ENCODE measurements at regions not wholly inside any gene's neighbourhood (a gene's known extent, or its start where the extent isn't known, plus 50 kb on each side); places are given as distances from the start of the nearest gene placed in this dataset.
"Not testable (repeated sequence)": the region's sequence is repeated elsewhere in the genome, so short reads cannot be mapped to it uniquely, and the experiment has no call there.

DNA sequence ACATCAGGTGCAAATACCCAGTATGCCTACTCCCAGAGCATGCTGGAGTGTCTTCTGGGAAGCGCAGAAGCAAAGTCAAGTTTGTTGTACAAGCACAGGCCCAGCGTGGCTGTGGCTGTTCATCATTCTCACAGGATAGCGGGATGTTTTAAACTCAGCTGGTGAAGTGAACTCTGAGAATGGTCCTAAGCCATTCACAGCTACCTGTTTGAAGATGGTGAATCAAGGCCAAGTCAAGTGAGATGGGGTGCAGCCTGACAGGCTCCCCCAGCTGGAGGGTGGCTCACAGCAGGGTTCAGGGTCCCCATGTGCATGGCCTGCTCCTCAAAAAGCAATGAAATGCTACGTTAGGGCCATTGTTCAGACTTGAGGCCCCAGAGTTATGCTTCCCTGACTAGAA lies 304.7 kb upstream of the FOXQ1 start:
- DNase-seq, result no peak

DNA sequence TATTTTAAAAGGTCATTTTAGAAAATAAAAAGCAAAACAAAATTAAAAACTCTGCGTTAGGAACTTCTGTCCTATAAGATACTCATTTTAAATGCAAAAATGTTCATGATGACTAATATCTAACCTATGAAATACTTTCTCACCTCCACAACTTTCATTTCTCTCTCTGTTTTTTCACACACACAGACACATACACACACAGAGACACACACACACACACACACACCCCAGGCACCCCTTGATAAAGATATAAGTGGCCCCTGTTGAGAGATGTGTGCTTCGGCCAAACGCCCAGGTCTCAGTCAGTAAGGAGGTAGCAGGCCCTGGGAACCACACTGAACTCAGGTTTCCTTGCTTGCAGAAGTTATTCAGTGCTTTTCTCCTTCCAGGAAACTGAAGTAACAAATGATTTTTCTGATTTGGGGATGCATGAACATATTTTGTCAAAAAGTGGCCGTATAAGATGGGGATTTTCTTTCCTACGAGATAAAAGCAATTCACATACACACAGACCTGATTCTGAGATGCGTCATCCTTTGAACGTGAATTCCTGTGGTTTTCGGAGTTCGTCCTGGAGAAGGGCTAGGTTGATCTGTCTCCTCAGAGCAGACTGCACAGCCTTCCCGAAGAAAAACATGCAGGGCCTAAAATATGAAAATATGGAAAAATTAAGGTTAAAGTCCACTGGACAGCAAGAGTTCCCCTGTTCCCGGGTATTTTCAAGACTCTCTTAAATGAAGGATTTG lies 306.8 kb upstream of the FOXQ1 start:
- DNase-seq, result no peak

DNA sequence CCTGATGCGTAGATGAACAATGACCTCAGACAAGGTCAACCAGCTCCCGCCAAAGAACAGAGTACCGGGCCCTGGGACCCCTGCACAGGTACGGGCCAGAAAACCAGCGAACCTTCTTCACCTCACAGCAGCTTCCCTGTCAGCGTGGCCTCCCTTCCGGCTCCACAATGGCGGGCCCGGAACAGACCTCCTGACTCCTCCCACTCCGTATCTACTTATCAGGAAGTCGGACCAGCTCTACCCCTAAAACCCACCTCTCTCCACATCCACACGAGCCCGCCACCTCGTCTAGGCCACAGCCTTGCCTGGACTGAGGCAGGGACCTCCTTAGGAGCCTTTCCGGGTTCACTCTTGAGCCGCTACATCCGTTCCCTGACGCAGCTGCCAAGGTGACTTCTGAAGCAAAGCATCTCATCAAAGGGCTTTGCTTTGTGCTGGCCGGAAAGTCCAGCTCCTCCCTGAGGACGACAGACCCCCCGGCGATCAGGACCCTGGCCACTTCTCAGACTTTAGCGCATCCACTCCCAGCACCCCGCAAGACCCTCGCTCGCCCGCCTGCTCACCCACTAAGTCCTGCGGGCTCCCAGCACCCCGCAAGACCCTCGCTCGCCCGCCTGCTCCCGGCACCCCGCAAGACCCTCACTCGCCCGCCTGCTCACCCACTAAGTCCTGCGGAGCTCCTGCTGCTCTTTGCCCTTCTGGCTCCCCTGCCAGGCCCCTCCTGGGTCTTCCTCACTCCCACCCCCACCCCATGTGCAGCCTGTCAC lies 308.3 kb upstream of the FOXQ1 start:
- DNase-seq, result no peak

DNA sequence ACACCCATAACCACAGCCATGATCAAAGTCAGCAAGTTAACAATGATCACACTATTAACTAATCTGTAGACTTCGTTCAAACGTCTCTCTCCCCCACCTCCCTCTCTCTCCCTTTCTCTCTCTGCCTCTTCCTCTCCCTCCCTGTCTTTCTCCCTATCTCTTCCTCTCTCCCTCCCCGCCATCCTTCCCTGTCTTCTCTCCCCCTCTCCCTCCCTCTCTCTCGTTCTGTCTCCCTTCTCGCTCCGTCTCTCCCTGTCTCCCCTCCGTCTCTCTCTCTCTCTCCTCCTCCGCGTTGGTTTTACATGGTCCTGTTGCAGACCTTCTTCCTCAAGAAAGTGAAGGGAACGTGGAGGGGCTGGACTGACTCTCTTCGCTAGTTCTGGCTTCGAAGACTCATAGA lies 308.9 kb upstream of the FOXQ1 start:
- no peak for DNase-seq

DNA sequence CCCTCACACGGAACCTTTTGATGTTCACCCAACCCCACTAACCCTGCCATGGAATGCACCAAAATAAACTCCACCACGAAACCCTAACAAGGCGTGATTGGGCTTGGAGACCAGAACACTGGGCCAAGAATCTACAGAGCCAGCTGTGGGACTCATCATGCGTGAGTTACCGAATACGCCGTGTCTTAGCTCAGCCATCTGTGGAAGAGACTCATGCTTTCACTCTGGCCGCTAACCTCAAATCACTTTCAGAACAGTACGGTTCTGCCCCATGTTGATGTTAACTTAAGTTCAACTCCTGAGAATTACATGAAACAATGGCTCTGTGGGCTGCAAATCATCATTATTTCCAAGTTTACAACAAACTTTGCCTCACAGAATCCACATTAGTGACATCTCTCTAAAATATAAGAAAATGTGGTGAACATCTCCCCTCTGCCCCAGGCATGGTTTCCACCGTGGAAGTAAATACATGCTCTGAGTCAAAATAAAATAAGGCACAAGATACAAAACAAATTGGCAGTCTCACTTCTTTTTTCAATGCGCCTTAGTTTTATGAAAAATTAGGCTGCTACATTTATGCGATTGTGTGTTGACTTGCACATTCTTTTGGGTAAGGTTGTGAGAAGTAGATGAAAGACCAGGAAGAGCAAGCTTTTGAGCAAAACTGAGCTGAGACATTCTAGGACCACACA lies 308.9 kb upstream of the EXOC2 start:
- DNase-seq, result no peak

DNA sequence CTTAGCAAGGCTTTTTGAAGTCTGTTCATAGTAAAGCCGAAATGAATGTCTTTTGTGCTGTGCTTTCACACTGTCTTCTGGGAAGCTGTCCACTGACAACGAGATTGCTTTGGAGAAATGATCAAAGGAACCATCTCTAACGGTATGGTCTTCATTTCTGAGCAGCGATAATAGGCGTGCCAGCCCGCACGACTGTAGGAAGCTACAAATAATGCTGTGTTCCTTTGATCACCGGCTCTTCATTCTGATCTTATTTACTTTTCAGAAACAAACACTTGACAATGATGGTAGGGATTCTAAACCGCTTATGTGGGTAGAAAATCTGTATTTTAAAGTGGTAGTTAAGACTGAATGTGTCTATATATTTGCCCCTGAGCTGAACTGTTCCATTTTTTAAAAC lies 306.6 kb upstream of the EXOC2 start:
- DNase-seq, result no peak

DNA sequence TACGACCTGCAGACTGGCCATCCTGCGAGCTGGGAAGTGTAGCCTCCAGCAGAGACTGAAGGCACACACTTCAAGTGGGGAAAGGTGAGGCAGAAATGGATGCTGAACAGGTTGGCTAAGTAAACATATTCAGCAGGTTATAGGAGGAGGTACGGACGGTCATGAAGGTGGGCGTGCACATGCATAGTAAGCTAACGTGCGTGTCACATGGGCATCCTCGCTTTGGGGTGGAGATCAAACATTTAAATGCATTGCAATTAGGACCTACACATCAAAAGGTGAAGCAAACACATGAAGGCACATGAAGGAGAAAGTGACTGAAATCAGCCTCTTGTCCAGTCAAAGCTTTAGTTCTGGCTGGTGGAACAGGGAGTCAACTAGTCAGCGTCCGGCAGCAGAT lies 305.6 kb upstream of the EXOC2 start:
- no peak for DNase-seq

DNA sequence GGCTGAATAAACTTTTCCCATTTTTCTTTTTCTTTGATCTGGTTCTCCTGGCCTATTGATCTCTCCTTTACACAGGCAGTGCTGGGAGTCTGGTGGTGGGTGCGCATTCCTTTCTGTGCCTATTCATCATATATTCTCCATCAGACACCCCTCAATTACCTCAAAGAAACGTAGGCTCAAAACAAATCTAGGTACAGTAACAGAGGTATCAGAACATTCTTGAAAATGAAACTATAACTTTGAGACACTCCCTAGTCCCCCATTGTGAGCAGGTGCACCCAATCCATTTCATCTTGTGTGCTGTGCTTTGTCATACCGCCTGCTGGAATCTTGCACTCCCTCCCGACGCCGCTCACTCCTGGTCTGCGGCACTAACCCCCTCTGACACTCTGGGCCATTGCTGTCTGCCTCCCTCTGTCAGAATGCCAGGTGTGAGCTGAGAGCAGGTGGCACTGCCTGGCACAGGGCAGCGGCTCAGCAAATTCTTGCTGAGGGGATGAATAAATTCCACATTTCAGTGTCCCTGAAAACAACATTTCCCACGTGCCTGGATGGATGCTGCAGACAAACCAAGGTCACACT lies 303.4 kb upstream of the EXOC2 start:
- no peak for DNase-seq

DNA sequence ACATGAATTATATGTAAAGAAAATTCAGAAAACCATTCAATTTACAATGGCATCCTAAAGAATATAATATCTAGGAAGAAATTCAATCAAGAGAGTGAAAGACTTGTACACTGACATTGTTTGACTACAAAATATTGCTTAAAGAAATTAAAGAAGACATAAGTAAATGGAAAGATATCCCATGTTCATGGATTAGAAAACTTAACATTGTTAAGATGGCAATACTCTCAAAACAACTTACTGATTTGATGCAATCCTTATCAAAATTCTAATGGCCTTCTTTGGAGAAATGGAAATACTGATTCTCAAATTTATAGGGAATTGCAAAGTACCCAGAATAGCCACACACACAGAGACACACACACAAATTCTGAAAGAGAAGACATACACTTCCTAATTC lies 298.3 kb upstream of the EXOC2 start:
- no peak for DNase-seq

DNA sequence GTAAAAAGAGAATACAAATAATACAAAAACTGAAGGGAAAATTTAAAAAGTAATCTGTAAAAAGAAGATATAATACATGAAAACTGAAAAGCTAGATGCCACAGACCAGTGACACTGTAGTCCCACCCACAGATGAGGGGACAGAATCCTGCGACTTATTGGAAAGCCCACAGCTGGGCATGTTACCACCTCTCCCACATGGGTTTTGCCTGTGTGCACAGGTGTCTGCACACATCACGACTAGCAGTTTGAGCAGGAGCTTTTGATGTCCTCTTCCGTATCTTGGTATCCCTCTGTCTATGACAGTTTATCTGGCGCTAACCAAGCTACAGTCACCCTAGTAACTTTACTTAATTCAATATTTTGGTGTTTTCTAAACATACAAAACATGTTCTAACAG lies 291.1 kb upstream of the EXOC2 start:
- no peak for DNase-seq

DNA sequence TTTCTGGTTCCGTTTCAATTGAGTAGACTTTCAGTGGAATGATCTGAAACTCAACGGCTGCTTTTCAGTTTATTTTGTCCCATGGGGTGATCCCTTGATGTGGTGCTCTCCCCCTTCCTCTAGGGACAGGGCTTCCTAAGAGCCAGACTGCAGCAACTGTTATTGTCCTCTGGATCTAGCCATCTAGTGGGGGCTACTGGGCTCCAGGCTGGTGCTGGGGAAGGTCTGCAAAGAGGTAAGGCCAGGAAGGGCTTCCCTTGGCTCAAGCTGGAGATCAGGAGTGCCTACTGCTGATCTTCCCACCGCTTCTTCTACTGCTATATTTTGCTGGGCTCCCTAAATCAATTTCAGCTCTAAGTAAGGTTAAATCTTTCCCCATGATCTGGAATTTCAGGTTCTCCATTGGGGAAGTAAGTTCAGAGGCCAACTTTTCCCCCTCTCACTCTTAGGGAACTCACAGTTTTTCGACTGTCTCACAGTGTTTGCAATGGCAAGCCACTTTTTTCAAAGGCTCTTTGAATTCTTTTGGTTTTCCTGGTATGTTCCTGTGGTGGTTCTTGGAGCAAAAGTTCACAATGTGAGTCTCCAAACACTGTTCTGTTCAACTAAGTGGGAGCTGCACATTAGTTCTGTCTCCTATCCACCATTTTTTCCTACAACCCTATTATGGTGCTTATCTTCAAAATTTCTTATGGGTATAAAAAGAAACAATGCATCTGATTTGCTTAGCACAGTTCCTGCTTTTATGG lies 286.2 kb upstream of the EXOC2 start:
- DNase-seq, result no peak

DNA sequence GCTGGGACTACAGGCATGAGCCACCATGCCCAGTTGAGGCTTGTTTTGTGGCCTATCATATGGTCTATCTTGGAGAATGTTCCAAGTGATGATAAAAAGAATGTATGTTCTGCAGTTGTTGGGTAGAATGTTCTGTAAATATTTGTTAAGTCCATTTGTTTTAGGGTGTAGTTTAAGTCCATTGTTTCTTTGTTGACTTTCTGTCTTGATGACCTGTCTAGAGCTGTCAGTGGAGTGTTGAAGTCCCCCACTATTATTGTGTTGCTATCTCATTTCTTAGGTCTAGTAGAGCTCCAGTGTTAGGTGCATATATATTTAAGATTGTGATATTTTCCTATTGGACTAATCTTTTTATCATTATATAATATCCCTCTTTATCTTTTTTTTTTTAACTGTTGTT lies 284.3 kb upstream of the EXOC2 start:
- not testable (repeated sequence) for DNase-seq

DNA sequence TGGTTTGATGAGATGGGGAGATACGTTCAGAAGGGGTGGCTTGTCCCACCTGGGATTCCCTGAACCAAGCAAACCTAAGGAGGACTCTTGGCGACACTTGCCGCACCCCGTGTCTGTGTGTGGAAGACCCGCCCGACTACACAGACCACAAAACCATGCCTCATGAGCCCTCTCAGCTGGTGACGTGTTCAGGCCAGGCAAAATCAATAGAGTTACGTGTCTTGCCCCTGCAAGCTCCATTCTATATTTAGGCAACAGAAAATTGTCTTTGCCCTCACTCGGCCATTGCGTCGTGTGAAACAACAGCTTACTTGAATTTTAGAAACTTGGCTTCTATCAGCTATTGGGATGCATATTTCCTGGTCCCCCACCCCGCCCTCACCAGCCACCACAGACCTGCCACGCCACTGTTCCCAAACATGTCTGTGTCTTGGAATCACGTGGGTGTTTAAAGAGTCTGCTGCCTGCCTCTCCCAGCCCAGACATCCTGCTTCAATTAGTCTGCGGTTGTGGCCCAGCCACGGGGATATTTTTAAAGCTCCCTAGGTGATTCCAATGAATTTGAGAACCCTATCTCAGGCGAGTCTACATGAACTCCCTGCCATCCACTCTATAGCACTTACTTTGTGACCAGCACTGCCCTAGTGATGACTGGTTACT lies 279.2 kb upstream of the EXOC2 start:
- DNase-seq, result no peak

DNA sequence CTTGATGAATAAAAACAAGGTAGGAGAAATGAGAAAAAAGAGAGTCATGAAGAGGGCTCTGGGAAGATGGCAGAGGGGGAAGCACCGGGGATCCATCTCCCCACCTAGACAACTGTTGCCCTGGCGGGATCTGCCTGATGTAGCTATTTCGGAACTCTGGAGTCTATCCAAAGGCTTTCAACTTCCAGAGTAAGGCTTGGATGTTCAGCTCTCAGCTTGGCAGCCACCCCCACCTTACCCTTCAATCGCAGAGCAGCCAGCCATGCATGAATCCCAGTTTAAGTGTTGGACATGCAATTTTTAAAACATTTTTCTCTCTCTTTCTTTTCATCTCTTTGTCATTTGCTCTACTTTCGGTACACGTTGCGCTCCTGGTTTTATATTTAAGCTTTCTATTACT lies 275.9 kb upstream of the EXOC2 start:
- DNase-seq, result peak in 1 of 56 donors; percentile 8

DNA sequence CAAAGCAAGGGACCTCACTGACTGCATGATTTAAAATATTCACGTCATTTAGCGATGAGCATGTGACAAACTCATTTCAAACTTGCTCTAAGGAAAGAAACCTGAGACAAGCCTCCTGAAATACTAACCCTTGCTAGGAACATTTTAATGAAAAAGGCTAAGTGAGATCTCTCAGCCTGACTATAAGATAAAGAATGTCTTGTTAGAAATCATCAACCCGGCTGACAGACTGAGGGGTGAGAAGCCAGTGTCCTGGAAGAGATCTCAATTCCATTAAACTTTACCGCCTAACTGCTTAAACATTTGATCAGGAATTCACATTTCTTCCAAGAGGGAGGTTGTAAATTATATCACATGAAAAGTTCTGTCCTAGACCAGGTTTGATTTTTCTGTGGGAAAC lies 274.8 kb upstream of the EXOC2 start:
- DNase-seq, result no peak

DNA sequence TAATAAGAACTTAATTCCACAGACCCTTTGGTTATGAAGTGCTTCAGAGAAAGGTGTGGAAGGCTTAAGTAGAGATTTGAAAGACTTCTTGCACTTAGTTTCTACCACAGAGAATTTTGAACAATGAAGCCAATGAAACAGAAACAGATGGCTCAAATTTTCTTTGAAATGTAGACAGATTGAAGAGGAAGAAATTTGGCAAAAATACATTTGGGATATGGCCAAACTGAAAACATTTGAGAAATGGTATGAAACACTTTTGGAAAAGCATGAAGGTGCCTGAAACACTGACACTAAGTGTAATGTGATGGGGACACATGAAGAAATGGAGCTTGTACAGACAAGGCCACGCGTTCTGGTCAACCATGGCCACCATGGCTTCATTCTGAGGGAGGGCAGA lies 272.4 kb upstream of the EXOC2 start:
- DNase-seq, result no peak

DNA sequence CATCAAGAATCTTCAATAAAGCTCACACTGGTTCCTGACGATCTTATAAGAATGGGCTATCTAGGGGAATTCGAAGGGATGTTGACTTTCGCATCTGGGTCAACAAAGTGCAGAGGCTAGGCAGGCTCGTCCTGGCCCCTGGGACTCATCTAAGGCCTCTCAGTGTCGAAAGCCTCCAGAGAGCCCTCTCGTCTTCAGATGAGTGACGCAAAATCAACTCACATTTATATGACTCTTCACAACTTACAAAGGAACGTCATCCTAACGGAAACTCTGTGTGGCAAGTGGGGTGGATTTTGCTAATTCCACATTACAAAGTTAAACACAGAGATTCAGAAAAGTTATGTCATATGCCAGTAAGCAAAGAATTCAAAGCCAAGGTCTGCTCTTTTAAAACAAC lies 270.5 kb upstream of the EXOC2 start:
- DNase-seq, result no peak

DNA sequence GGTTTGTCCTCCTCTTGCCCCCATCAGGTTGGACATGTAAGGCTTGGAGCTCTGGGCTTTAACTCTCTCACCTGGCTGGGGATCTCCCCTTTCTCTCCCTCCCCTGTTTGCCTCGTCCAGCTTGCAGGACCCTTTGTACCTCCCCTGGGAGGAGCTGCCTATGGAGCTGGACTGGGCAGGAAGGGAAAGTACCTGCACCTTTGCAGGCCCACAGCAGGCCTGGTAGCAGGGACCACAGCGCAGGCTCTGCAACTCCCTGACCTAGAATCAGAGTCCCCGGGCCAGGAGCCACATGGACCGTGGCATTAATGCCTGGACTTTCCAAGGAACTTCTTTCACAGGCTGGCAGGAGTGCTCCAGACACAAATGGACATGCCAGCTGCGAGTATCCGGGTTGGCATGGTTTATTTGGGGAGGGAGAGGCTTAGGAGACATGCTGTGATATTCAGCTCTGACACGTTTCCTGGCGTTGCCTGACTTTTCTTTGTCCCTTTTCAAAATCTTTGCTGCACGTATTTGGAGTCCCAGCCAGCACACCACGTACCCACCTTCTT lies 268.5 kb upstream of the EXOC2 start:
- peak in 9 of 56 donors; percentile 1 to 24 (median 13) for DNase-seq

DNA sequence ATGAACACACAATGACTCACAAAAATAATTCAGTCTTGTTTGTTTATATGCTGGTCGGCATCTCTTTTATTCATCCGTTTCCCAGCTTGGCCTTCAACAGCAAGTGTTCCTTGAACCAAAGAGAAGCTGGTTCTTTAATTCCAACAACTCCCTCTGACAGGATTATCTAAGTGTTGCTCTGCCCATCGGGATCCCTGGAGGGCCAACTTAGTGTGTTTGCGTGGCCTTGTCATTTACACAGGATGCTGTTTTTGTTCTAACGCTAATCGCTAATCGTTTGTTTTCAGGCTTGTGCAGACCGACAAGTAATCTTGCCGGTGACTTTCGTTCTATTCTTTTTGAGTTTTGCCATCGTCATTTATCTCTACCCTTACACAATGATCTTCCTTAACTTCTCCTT lies 267.4 kb upstream of the EXOC2 start:
- DNase-seq, result no peak

DNA sequence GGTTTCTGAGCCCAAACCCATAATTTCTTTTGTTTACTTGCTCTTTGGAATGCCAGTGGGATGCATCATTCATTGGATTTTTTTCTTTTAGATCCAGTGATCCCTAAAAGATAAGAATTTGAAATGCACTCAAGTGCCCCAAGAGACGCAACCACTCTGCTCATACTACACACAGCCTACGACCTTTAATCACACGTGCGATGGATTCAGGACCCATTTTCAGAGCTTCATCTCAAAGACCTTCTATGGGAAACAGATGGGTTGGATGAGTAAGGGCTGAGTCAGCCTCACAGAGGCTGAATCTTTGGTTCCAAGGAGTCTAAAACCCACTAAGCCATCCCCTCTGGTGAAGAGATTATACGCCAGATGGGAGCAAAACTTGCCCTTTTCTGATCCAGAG lies 265.5 kb upstream of the EXOC2 start:
- DNase-seq, result no peak
